ENCODE measurements at regions not wholly inside any gene's neighbourhood (a gene's known extent, or its start where the extent isn't known, plus 50 kb on each side); places are given as distances from the start of the nearest gene placed in this dataset.

GRCh38 chr16:50941681-50942080, 199.8 kb downstream of the CYLD start:
- Histone ChIP-seq H3K79me2 (ENCODE audit: low read length) (no peaks in the 10 kb centered on the region), H3K27me3 (ENCODE audit: low read depth, low read length) (peaks cover 14% of the 10 kb centered on the region), H4K20me1 (ENCODE audit: insufficient read depth, low read length) (no peaks in the 10 kb centered on the region), H3K9ac (ENCODE audit: low read length) (no peak overlapping the region), H3K4me2 (ENCODE audit: low read length) (no peak overlapping the region), H3K4me3 (ENCODE audit: low read length) (no peak overlapping the region), H3K9me3 (ENCODE audit: insufficient read depth, low read length) (no peaks in the 10 kb centered on the region), H2AFZ (ENCODE audit: low read depth, low read length) (no peak overlapping the region), H3K27ac (ENCODE audit: low read length) (no peak overlapping the region), H3K4me1 (ENCODE audit: low read length) (no peaks in the 10 kb centered on the region), H3K36me3 (replicated peaks; ENCODE audit: low read depth, low read length) (no peaks in the 10 kb centered on the region)
- TF ChIP-seq EZH2phosphoT487 (IDR thresholded peaks at IDR 0.05; ENCODE audit: low read depth), result no peak
- no peak for TF ChIP-seq CTCF (IDR thresholded peaks at IDR 0.05; ENCODE audit: low read depth, low read length)

- H2AFZ ChIP-seq (ENCODE audit: low read depth, low read length), result no peak overlapping the region
- H4K20me1 ChIP-seq (ENCODE audit: insufficient read depth, low read length), result no peaks in the 10 kb centered on the region
- H3K9ac ChIP-seq (ENCODE audit: low read length), result no peak overlapping the region
- TF ChIP-seq CTCF (IDR thresholded peaks at IDR 0.05; ENCODE audit: low read depth, low read length), result no peak
- no peak for TF ChIP-seq EZH2phosphoT487 (IDR thresholded peaks at IDR 0.05; ENCODE audit: low read depth)
- H3K9me3 ChIP-seq (ENCODE audit: insufficient read depth, low read length), result no peaks in the 10 kb centered on the region
- H3K36me3 ChIP-seq (replicated peaks; ENCODE audit: low read depth, low read length), result no peaks in the 10 kb centered on the region
- no peak overlapping the region for H3K4me3 ChIP-seq (ENCODE audit: low read length)
- H3K27me3 ChIP-seq (ENCODE audit: low read depth, low read length), result peaks cover 14% of the 10 kb centered on the region
- no peak overlapping the region for H3K27ac ChIP-seq (ENCODE audit: low read length)
- no peak overlapping the region for H3K4me2 ChIP-seq (ENCODE audit: low read length)
- no peaks in the 10 kb centered on the region for H3K79me2 ChIP-seq (ENCODE audit: low read length)
- H3K4me1 ChIP-seq (ENCODE audit: low read length), result no peaks in the 10 kb centered on the region
Measured at GRCh38 chr16:50940275-50940854, 198.5 kb downstream of the CYLD start.

GRCh38 chr16:50939356-50939755, 197.5 kb downstream of the CYLD start:
- Histone ChIP-seq H3K4me2 (ENCODE audit: low read length) (no peak overlapping the region), H3K27ac (ENCODE audit: low read length) (no peak overlapping the region), H3K4me1 (ENCODE audit: low read length) (no peaks in the 10 kb centered on the region), H4K20me1 (ENCODE audit: insufficient read depth, low read length) (no peaks in the 10 kb centered on the region), H2AFZ (ENCODE audit: low read depth, low read length) (no peak overlapping the region), H3K27me3 (ENCODE audit: low read depth, low read length) (peaks cover 14% of the 10 kb centered on the region), H3K79me2 (ENCODE audit: low read length) (no peaks in the 10 kb centered on the region), H3K4me3 (ENCODE audit: low read length) (no peak overlapping the region), H3K9me3 (ENCODE audit: insufficient read depth, low read length) (no peaks in the 10 kb centered on the region), H3K36me3 (replicated peaks; ENCODE audit: low read depth, low read length) (no peaks in the 10 kb centered on the region), H3K9ac (ENCODE audit: low read length) (no peak overlapping the region)
- TF ChIP-seq EZH2phosphoT487 (IDR thresholded peaks at IDR 0.05; ENCODE audit: low read depth) (no peak), CTCF (IDR thresholded peaks at IDR 0.05; ENCODE audit: low read depth, low read length) (no peak)

GRCh38 chr16:50938932-50939331, 197.0 kb downstream of the CYLD start:
- H3K27me3 ChIP-seq (ENCODE audit: low read depth, low read length), result peaks cover 14% of the 10 kb centered on the region
- TF ChIP-seq EZH2phosphoT487 (IDR thresholded peaks at IDR 0.05; ENCODE audit: low read depth) (no peak), CTCF (IDR thresholded peaks at IDR 0.05; ENCODE audit: low read depth, low read length) (no peak)
- H3K9ac ChIP-seq (ENCODE audit: low read length), result no peak overlapping the region

More at GRCh38 chr16:50938932-50939331, 197.0 kb downstream of the CYLD start:
- Histone ChIP-seq H3K9me3 (ENCODE audit: insufficient read depth, low read length) (no peaks in the 10 kb centered on the region), H3K4me1 (ENCODE audit: low read length) (no peaks in the 10 kb centered on the region), H3K27ac (ENCODE audit: low read length) (no peak overlapping the region), H3K4me3 (ENCODE audit: low read length) (no peak overlapping the region), H2AFZ (ENCODE audit: low read depth, low read length) (no peak overlapping the region), H3K4me2 (ENCODE audit: low read length) (no peak overlapping the region), H3K36me3 (replicated peaks; ENCODE audit: low read depth, low read length) (no peaks in the 10 kb centered on the region), H4K20me1 (ENCODE audit: insufficient read depth, low read length) (no peaks in the 10 kb centered on the region), H3K79me2 (ENCODE audit: low read length) (no peaks in the 10 kb centered on the region)
